ENCODE measurements at regions not wholly inside any gene's neighbourhood (a gene's known extent, or its start where the extent isn't known, plus 50 kb on each side); places are given as distances from the start of the nearest gene placed in this dataset.

DNA sequence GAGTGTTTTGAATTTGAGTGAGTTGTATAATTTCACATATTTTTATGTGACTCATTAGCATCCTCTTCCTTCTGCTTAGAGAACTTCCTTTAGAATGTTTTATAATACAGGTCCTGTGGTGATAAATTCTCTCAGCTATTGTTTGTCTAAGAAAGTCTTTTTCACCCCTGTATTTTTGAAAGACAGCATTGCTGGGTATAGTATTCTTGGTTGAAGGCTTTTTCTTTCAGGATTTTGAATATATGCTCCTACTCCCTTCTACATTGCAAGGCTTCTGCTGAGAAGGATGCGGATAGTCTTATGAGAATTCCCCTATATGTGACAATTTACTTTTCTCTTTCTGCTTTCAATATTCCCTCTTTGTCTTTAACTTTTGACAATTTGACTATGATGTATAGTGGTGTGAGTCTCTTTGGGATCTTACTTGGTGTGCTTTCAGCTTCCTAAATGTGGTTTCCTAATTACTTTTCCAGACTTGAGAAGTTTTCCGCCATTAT, 118.9 kb upstream of the HMGA2 start:
- no peak for TF ChIP-seq POLR2A (IDR thresholded peaks at IDR 0.05)
- TF ChIP-seq, protein P1, sequence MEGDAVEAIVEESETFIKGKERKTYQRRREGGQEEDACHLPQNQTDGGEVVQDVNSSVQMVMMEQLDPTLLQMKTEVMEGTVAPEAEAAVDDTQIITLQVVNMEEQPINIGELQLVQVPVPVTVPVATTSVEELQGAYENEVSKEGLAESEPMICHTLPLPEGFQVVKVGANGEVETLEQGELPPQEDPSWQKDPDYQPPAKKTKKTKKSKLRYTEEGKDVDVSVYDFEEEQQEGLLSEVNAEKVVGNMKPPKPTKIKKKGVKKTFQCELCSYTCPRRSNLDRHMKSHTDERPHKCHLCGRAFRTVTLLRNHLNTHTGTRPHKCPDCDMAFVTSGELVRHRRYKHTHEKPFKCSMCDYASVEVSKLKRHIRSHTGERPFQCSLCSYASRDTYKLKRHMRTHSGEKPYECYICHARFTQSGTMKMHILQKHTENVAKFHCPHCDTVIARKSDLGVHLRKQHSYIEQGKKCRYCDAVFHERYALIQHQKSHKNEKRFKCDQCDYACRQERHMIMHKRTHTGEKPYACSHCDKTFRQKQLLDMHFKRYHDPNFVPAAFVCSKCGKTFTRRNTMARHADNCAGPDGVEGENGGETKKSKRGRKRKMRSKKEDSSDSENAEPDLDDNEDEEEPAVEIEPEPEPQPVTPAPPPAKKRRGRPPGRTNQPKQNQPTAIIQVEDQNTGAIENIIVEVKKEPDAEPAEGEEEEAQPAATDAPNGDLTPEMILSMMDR (IDR thresholded peaks at IDR 0.05), result no peak
